Esophagus muscularis mucosa (tissue), 4 donors: ENCODE measurements at regions not wholly inside any gene's neighbourhood (a gene's known extent, or its start where the extent isn't known, plus 50 kb on each side); places are given as distances from the start of the nearest gene placed in this dataset.

Experiments
- CTCF ChIP-seq, 3 experiments: fragments of 200-600 bp in 2 of 3; fragments of 450-650 bp in 1 of 3; sonication (generic) in 2 of 3; IDR thresholded peaks; one replicate each; pipeline ENCODE4 v1.5.1; 2017 to 2019; ENCODE audit warnings: antibody characterized with exemption in 3 of 3, mild to moderate bottlenecking in 2 of 3, moderate library complexity in 1 of 3
- EP300 ChIP-seq: sonication (generic); formaldehyde crosslinking; IDR thresholded peaks from one replicate; pipeline ENCODE4 v1.6.1; 2017; ENCODE audit warnings: antibody characterized with exemption
- POLR2A ChIP-seq: fragments of 450-650 bp; IDR thresholded peaks from one replicate; pipeline ENCODE4 v1.6.1; 2017; ENCODE audit warnings: antibody characterized with exemption, moderate library complexity, mild to moderate bottlenecking, low read depth

- TF ChIP-seq CTCF (IDR thresholded peaks at IDR 0.05) (no peak), POLR2A (no peak), EP300 (no peak)
Observed at GRCh38 chr10:46220872-46221538, 65.8 kb upstream of the ANTXRL start.
